ENCODE measurements at regions not wholly inside any gene's neighbourhood (a gene's known extent, or its start where the extent isn't known, plus 50 kb on each side); places are given as distances from the start of the nearest gene placed in this dataset.
A peak's percentile ranks its signal among the peaks of the same experiment; 100 is the strongest.

GRCh38 chr7:85478530-85478929 lies 291.7 kb upstream of the SEMA3D start:
- no peak for DNase-seq

GRCh38 chr7:85475476-85475875 lies 288.6 kb upstream of the SEMA3D start:
- DNase-seq: no peak

- DNase-seq: no peak
Observed at GRCh38 chr7:85475071-85475470, 288.2 kb upstream of the SEMA3D start.

- DNase-seq: peak; percentile 93
Observed at GRCh38 chr7:85474234-85474633, 287.4 kb upstream of the SEMA3D start.

GRCh38 chr7:85471740-85472139 lies 284.9 kb upstream of the SEMA3D start:
- DNase-seq: peak; percentile 57

- DNase-seq: no peak
Observed at GRCh38 chr7:85471307-85471706, 284.5 kb upstream of the SEMA3D start.

GRCh38 chr7:85469446-85470010 lies 282.7 kb upstream of the SEMA3D start:
- DNase-seq: peak; percentile 83

- DNase-seq: no peak
Observed at GRCh38 chr7:85464042-85464651, 277.3 kb upstream of the SEMA3D start.

- no peak for DNase-seq
Observed at GRCh38 chr7:85462671-85463070, 275.8 kb upstream of the SEMA3D start.

- no peak for DNase-seq
Observed at GRCh38 chr7:85457911-85458310, 271.1 kb upstream of the SEMA3D start.

GRCh38 chr7:85456254-85456653 lies 269.4 kb upstream of the SEMA3D start:
- no peak for DNase-seq

- DNase-seq: peak; percentile 58
Observed at GRCh38 chr7:85454904-85455303, 268.0 kb upstream of the SEMA3D start.

GRCh38 chr7:85452674-85453073 lies 265.8 kb upstream of the SEMA3D start:
- DNase-seq: no peak

- no peak for DNase-seq
Observed at GRCh38 chr7:85449478-85449877, 262.6 kb upstream of the SEMA3D start.

- DNase-seq: no peak
Observed at GRCh38 chr7:85447004-85447403, 260.1 kb upstream of the SEMA3D start.

GRCh38 chr7:85426487-85426960 lies 239.7 kb upstream of the SEMA3D start:
- peak; percentile 9 for DNase-seq

GRCh38 chr7:85424298-85424697 lies 237.4 kb upstream of the SEMA3D start:
- no peak for DNase-seq

GRCh38 chr7:85423209-85423895 lies 236.5 kb upstream of the SEMA3D start:
- no peak for DNase-seq

- no peak for DNase-seq
Observed at GRCh38 chr7:85415743-85416142, 228.9 kb upstream of the SEMA3D start.

- peak; percentile 22 for DNase-seq
Observed at GRCh38 chr7:85413718-85414117, 226.9 kb upstream of the SEMA3D start.

GRCh38 chr7:85412912-85413311 lies 226.1 kb upstream of the SEMA3D start:
- peak; percentile 26 for DNase-seq

- DNase-seq: no peak
Observed at GRCh38 chr7:85407391-85407790, 220.5 kb upstream of the SEMA3D start.

- DNase-seq: no peak
Observed at GRCh38 chr7:85405016-85405902, 218.4 kb upstream of the SEMA3D start.
